CD4-positive, alpha-beta T cell (primary cell): ENCODE measurements at regions not wholly inside any gene's neighbourhood (a gene's known extent, or its start where the extent isn't known, plus 50 kb on each side); places are given as distances from the start of the nearest gene placed in this dataset.

Experiments
- ATAC-seq: fragments of 200-7000 bp; cut with Tn5 transposase; one replicate; pipeline ENCODE4 v1.10.0; 2022; ENCODE audit warnings: mild to moderate bottlenecking; ENCODE audit not compliant: poor library complexity
- CTCF ChIA-PET: fragments of 350-600 bp; sonication (Branson Sonifier 250); formaldehyde crosslinking; loops from one replicate; lab custom pipeline; 2021; ENCODE audit warnings: antibody characterized with exemption, inconsistent platforms; lab: Charles Lee
- POLR2A ChIA-PET: fragments of 350-600 bp; sonication (Branson Sonifier 250); formaldehyde crosslinking; loops from one replicate; lab custom pipeline; 2021; ENCODE audit warnings: antibody characterized with exemption, inconsistent platforms; lab: Charles Lee
- DNase-seq, 14 experiments: peaks; one replicate each; pipeline ENCODE4 v3.0.0-alpha.2; 2013 to 2020; ENCODE audit warnings: mixed read lengths in 2 of 14
- H3K27ac ChIP-seq, 2 donors: one replicate each; pipeline versions ENCODE4 v1.5.1 to v1.7.0; 2013; ENCODE audit warnings: low read length in 2 of 2, low read depth in 1 of 2, mild to moderate bottlenecking in 1 of 2
- H3K27me3 ChIP-seq, 2 experiments: 1 replicate in 1 of 2; 2 replicates in 1 of 2; pipeline versions ENCODE4 v1.6.1 to v1.7.0; 2013; ENCODE audit warnings: low read length in 2 of 2, control low read depth in 1 of 2, mild to moderate bottlenecking in 1 of 2, moderate library complexity in 1 of 2; ENCODE audit not compliant: insufficient read depth in 2 of 2, control insufficient read depth in 1 of 2
- H3K36me3 ChIP-seq: one replicate; pipeline ENCODE4 v1.6.1; 2013; ENCODE audit warnings: low read length, control low read depth; ENCODE audit not compliant: insufficient read depth
- H3K4me1 ChIP-seq: one replicate; pipeline ENCODE4 v1.6.1; 2013; ENCODE audit warnings: low read length, control low read depth; ENCODE audit not compliant: insufficient read depth
- H3K4me3 ChIP-seq: one replicate; pipeline ENCODE4 v1.5.1; 2013; ENCODE audit warnings: mild to moderate bottlenecking, low read length, moderate library complexity
- H3K9me3 ChIP-seq, 2 experiments: 1 replicate in 1 of 2; 2 replicates in 1 of 2; pipeline versions ENCODE4 v1.6.1 to v1.7.0; 2013; ENCODE audit warnings: low read length in 2 of 2, mild to moderate bottlenecking in 2 of 2, control low read depth in 1 of 2, moderate library complexity in 1 of 2; ENCODE audit not compliant: control insufficient read depth in 1 of 2, insufficient read depth in 1 of 2
- H3K27ac Mint-ChIP-seq: one replicate; pipeline ENCODE4 v1.8.0; 2020; ENCODE audit warnings: mixed read lengths
- H3K27me3 Mint-ChIP-seq: one replicate; pipeline ENCODE4 v1.8.0; 2021; ENCODE audit warnings: mixed read lengths
- H3K36me3 Mint-ChIP-seq: one replicate; pipeline ENCODE4 v1.8.0; 2021; ENCODE audit warnings: low read depth, mixed read lengths
- H3K4me1 Mint-ChIP-seq: one replicate; pipeline ENCODE4 v1.8.0; 2021; ENCODE audit warnings: low read depth, mixed read lengths
- H3K4me3 Mint-ChIP-seq: one replicate; pipeline ENCODE4 v1.8.0; 2020; ENCODE audit warnings: mild to moderate bottlenecking, mixed read lengths
- H3K9me3 Mint-ChIP-seq: one replicate; pipeline ENCODE4 v1.8.0; 2020; ENCODE audit warnings: mixed read lengths
- CTCF ChIP-seq: fragments of 200-600 bp; IDR thresholded peaks from one replicate; pipeline ENCODE4 v1.8.0; 2022; ENCODE audit warnings: antibody characterized with exemption, mild to moderate bottlenecking
- intact Hi-C, 2 experiments: fragments of 100-400 bp; cut with DNase I in 1 of 2; cut with micrococcal nuclease in 1 of 2; formaldehyde crosslinking; loops; one replicate each; pipeline versions ENCODE4 v1.15.1 to v1.9.0; 2023 to 2025; cut with DNase I, micrococcal nuclease

GRCh38 chr5:20113931-20114330 lies 125.9 kb upstream of the CDH18 start:
- H3K36me3 Mint-ChIP-seq = no peaks in the 10 kb centered on the region
- ChIA-PET CTCF (no interaction called here), POLR2A (no interaction called here)
- H3K4me1 ChIP-seq = no peaks in the 10 kb centered on the region
- peaks cover 4 to 5% of the 10 kb centered on the region in 2 experiments for H3K9me3 ChIP-seq
- intact Hi-C loops = loop anchor here in 1 of 2 experiments (10.0 kb wide), 1 partner anchor 1471 kb away; no protein-coding TSS in a partner anchor
- no peak overlapping the region for H3K27ac Mint-ChIP-seq
- H3K27me3 Mint-ChIP-seq = no peaks in the 10 kb centered on the region
- DNase-seq = no peak
- no peak overlapping the region for H3K4me3 Mint-ChIP-seq
- no peaks in the 10 kb centered on the region for H3K36me3 ChIP-seq
- H3K4me3 ChIP-seq = no peak overlapping the region
- no peak for ATAC-seq
- peaks cover 7% of the 10 kb centered on the region for H3K9me3 Mint-ChIP-seq
- TF ChIP-seq CTCF = no peak
- no peak overlapping the region for H3K27ac ChIP-seq
- H3K27me3 ChIP-seq = no peaks in the 10 kb centered on the region
- no peaks in the 10 kb centered on the region for H3K4me1 Mint-ChIP-seq

- no peaks in the 10 kb centered on the region for H3K36me3 ChIP-seq
- no peaks in the 10 kb centered on the region for H3K27me3 Mint-ChIP-seq
- H3K27ac Mint-ChIP-seq = no peak overlapping the region
- H3K27ac ChIP-seq = no peak overlapping the region
- DNase-seq (no peak), ATAC-seq (no peak)
- no peaks in the 10 kb centered on the region for H3K4me1 Mint-ChIP-seq
- no peak overlapping the region for H3K4me3 Mint-ChIP-seq
- intact Hi-C loops = loop anchor here in 1 of 2 experiments (10.0 kb wide), 1 partner anchor 1472 kb away; no protein-coding TSS in a partner anchor
- H3K4me1 ChIP-seq = no peaks in the 10 kb centered on the region
- no peaks in the 10 kb centered on the region for H3K36me3 Mint-ChIP-seq
- peaks cover 4 to 10% of the 10 kb centered on the region in 2 experiments for H3K9me3 ChIP-seq
- peaks cover 10% of the 10 kb centered on the region for H3K9me3 Mint-ChIP-seq
- ChIA-PET CTCF (no interaction called here), POLR2A (no interaction called here)
- no peaks in the 10 kb centered on the region for H3K27me3 ChIP-seq
- no peak overlapping the region for H3K4me3 ChIP-seq
- no peak for TF ChIP-seq CTCF
Measured at GRCh38 chr5:20113031-20113715, 125.2 kb upstream of the CDH18 start.

DNA sequence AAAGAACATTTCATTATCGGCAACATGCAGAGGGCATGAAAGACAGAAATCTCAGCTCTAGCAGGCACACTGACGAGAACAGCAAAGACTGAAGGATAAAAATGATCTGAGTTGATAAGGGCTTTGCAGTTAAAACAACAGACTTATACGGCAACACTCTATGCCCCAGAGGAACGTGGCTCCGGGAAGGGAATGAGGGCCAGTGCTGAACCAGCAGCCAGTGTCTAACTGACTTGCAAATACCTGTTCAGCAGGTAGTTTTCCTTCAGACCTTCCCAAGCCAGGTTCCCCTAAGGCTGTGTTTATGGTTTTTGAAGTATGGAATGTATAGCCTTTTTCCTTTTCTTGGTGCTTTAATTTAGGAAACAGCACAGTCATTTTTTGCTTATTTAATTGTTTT lies 121.3 kb upstream of the CDH18 start:
- DNase-seq = no peak
- no peak for TF ChIP-seq CTCF
- H3K9me3 Mint-ChIP-seq = peaks cover 18% of the 10 kb centered on the region
- Histone ChIP-seq H3K4me1 (no peaks in the 10 kb centered on the region), H3K4me3 (no peak overlapping the region), H3K9me3 (peaks cover 8 to 10% of the 10 kb centered on the region in 2 experiments), H3K27me3 (no peaks in the 10 kb centered on the region), H3K36me3 (no peaks in the 10 kb centered on the region), H3K27ac (no peak overlapping the region)
- intact Hi-C loops = no loop called here
- ATAC-seq = no peak
- no peaks in the 10 kb centered on the region for H3K4me1 Mint-ChIP-seq
- H3K27me3 Mint-ChIP-seq = no peaks in the 10 kb centered on the region
- no peaks in the 10 kb centered on the region for H3K36me3 Mint-ChIP-seq
- ChIA-PET POLR2A (no interaction called here), CTCF (interaction anchor here (0.6 kb wide), 1 partner anchor 884 kb away, joined by 3 read pairs; no protein-coding TSS in a partner anchor)
- H3K4me3 Mint-ChIP-seq = no peak overlapping the region
- no peak overlapping the region for H3K27ac Mint-ChIP-seq
